ENCODE measurements at regions not wholly inside any gene's neighbourhood (a gene's known extent, or its start where the extent isn't known, plus 50 kb on each side); places are given as distances from the start of the nearest gene placed in this dataset.
A peak's percentile ranks its signal among the peaks of the same experiment; 100 is the strongest.
"Not testable (repeated sequence)": the region's sequence is repeated elsewhere in the genome, so short reads cannot be mapped to it uniquely, and the experiment has no call there.

DNA sequence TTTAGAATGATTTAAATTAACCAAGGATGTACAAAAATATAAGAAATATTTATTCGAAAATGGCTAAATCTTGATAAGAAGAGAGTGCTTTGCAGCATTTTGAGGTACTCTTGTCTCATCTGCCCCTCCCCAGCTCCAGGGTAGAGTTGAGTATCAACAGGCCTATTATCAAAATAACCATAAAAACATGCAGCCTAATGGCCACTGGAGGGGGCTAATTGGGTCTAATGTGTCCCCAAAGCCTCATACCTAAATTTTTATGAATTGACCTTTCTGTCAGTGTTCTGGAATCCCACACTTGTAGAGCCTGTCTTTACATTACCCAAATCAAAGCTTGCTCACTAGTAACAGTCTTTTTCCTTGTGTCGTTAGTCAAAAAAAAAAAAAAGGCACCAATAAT lies 544.9 kb upstream of the CPXCR1 start:
- H3K27me3 ChIP-seq (ENCODE audit: insufficient read depth, low read length): no peaks in the 10 kb centered on the region
- no peak for DNase-seq (ENCODE audit: low read depth)
- H3K4me3 ChIP-seq (ENCODE audit: insufficient read depth, low read depth, low read length): no peak overlapping the region
- Mint-ChIP-seq H3K4me1 (ENCODE audit: low read depth, unreplicated experiment) (no peaks in the 10 kb centered on the region), H3K9me3 (ENCODE audit: unreplicated experiment) (no peaks in the 10 kb centered on the region), H3K27ac (ENCODE audit: unreplicated experiment) (no peak overlapping the region), H3K27me3 (ENCODE audit: low read depth, unreplicated experiment) (no peaks in the 10 kb centered on the region), H3K36me3 (ENCODE audit: low read depth, unreplicated experiment) (no peaks in the 10 kb centered on the region), H3K4me3 (ENCODE audit: unreplicated experiment) (no peak overlapping the region)
- H4K20me1 ChIP-seq (ENCODE audit: insufficient read depth, low read length): no peaks in the 10 kb centered on the region
- no peaks in the 10 kb centered on the region for H3K9me3 ChIP-seq (ENCODE audit: insufficient read depth, low read depth, low read length)
- no peak overlapping the region for H3K9ac ChIP-seq (ENCODE audit: low read length)
- no peak overlapping the region for H2AFZ ChIP-seq (ENCODE audit: low read depth, low read length)
- no peak overlapping the region for H3K27ac ChIP-seq (ENCODE audit: low read depth, low read length)
- no peak for FAIRE-seq
- TF ChIP-seq EZH2 (IDR thresholded peaks at IDR 0.05; ENCODE audit: insufficient read depth, low read length): no peak
- TF ChIP-seq, protein P1, sequence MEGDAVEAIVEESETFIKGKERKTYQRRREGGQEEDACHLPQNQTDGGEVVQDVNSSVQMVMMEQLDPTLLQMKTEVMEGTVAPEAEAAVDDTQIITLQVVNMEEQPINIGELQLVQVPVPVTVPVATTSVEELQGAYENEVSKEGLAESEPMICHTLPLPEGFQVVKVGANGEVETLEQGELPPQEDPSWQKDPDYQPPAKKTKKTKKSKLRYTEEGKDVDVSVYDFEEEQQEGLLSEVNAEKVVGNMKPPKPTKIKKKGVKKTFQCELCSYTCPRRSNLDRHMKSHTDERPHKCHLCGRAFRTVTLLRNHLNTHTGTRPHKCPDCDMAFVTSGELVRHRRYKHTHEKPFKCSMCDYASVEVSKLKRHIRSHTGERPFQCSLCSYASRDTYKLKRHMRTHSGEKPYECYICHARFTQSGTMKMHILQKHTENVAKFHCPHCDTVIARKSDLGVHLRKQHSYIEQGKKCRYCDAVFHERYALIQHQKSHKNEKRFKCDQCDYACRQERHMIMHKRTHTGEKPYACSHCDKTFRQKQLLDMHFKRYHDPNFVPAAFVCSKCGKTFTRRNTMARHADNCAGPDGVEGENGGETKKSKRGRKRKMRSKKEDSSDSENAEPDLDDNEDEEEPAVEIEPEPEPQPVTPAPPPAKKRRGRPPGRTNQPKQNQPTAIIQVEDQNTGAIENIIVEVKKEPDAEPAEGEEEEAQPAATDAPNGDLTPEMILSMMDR (IDR thresholded peaks at IDR 0.05; ENCODE audit: insufficient read depth, low read depth, low read length): no peak
- H3K4me1 ChIP-seq (ENCODE audit: insufficient read depth, low read length): no peaks in the 10 kb centered on the region
- H3K79me2 ChIP-seq (ENCODE audit: insufficient read depth, low read length): no peaks in the 10 kb centered on the region
- H3K36me3 ChIP-seq (ENCODE audit: insufficient read depth, low read length): no peaks in the 10 kb centered on the region
- no peak overlapping the region for H3K4me2 ChIP-seq (ENCODE audit: low read length)

DNA sequence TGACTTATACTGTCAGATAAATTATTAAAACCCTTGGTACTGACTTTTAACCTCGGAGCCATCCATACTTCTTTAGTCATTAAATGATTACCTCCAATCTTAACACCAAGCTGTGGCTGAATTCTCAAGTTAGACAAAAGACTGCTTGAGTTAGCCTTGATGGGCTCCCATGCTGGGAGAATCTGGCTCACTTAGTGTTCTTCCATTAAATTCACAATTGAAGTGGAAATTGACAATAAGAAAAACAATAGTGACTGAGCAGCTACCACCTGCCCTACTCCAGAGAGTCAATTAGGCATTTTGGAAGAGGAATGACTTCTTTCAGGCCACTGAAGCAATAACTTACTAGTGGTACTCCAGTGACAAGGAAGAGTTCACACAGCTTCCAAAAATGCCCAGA lies 503.0 kb upstream of the CPXCR1 start:
- Histone ChIP-seq H3K9ac (ENCODE audit: low read length) (no peak overlapping the region), H3K27ac (ENCODE audit: low read depth, low read length) (no peak overlapping the region), H3K4me2 (ENCODE audit: low read length) (no peak overlapping the region), H3K79me2 (ENCODE audit: insufficient read depth, low read length) (no peaks in the 10 kb centered on the region), H3K9me3 (ENCODE audit: insufficient read depth, low read depth, low read length) (no peaks in the 10 kb centered on the region), H3K4me3 (ENCODE audit: insufficient read depth, low read depth, low read length) (no peak overlapping the region), H3K36me3 (ENCODE audit: insufficient read depth, low read length) (no peaks in the 10 kb centered on the region), H3K4me1 (ENCODE audit: insufficient read depth, low read length) (no peaks in the 10 kb centered on the region), H2AFZ (ENCODE audit: low read depth, low read length) (no peak overlapping the region), H4K20me1 (ENCODE audit: insufficient read depth, low read length) (no peaks in the 10 kb centered on the region), H3K27me3 (ENCODE audit: insufficient read depth, low read length) (no peaks in the 10 kb centered on the region)
- FAIRE-seq (peak; percentile 77), DNase-seq (ENCODE audit: low read depth) (no peak)
- H3K9me3 Mint-ChIP-seq (ENCODE audit: unreplicated experiment): no peaks in the 10 kb centered on the region
- no peaks in the 10 kb centered on the region for H3K27me3 Mint-ChIP-seq (ENCODE audit: low read depth, unreplicated experiment)
- no peaks in the 10 kb centered on the region for H3K36me3 Mint-ChIP-seq (ENCODE audit: low read depth, unreplicated experiment)
- H3K4me1 Mint-ChIP-seq (ENCODE audit: low read depth, unreplicated experiment): no peaks in the 10 kb centered on the region
- H3K4me3 Mint-ChIP-seq (ENCODE audit: unreplicated experiment): no peak overlapping the region
- H3K27ac Mint-ChIP-seq (ENCODE audit: unreplicated experiment): no peak overlapping the region
- TF ChIP-seq, protein P1 (IDR thresholded peaks at IDR 0.05; ENCODE audit: insufficient read depth, low read depth, low read length): no peak
- no peak for TF ChIP-seq EZH2 (IDR thresholded peaks at IDR 0.05; ENCODE audit: insufficient read depth, low read length)

DNA sequence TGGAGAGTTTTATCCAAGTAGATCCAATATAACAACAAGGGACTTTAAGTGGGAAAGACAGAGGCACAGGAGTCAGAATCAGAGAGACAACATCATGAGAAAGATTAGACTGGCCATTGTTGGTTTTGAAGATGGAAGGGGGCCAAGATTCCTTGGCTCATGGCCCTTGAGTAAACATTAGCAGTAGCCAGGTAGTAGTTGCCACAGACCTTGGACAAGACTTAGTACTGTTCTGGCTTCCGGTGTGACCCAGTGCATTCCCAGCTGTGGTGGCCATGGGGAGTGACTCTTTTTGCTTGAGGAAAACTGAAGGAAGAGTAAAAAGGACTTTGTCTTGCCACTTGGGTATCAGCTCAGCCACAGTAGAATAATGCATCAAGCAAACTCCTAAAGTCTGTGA lies 462.2 kb upstream of the CPXCR1 start:
- H3K36me3 ChIP-seq (ENCODE audit: insufficient read depth, low read length): no peaks in the 10 kb centered on the region
- Mint-ChIP-seq H3K4me3 (ENCODE audit: unreplicated experiment) (no peak overlapping the region), H3K4me1 (ENCODE audit: low read depth, unreplicated experiment) (no peaks in the 10 kb centered on the region), H3K27ac (ENCODE audit: unreplicated experiment) (no peak overlapping the region), H3K36me3 (ENCODE audit: low read depth, unreplicated experiment) (no peaks in the 10 kb centered on the region), H3K27me3 (ENCODE audit: low read depth, unreplicated experiment) (no peaks in the 10 kb centered on the region), H3K9me3 (ENCODE audit: unreplicated experiment) (peaks cover 1% of the 10 kb centered on the region)
- H4K20me1 ChIP-seq (ENCODE audit: insufficient read depth, low read length): no peaks in the 10 kb centered on the region
- no peak overlapping the region for H3K9ac ChIP-seq (ENCODE audit: low read length)
- H3K79me2 ChIP-seq (ENCODE audit: insufficient read depth, low read length): no peaks in the 10 kb centered on the region
- no peak for TF ChIP-seq EZH2 (IDR thresholded peaks at IDR 0.05; ENCODE audit: insufficient read depth, low read length)
- TF ChIP-seq, protein P1 (IDR thresholded peaks at IDR 0.05; ENCODE audit: insufficient read depth, low read depth, low read length): no peak
- H3K4me2 ChIP-seq (ENCODE audit: low read length): no peak overlapping the region
- no peak overlapping the region for H3K4me3 ChIP-seq (ENCODE audit: insufficient read depth, low read depth, low read length)
- H2AFZ ChIP-seq (ENCODE audit: low read depth, low read length): no peak overlapping the region
- no peak overlapping the region for H3K27ac ChIP-seq (ENCODE audit: low read depth, low read length)
- no peaks in the 10 kb centered on the region for H3K9me3 ChIP-seq (ENCODE audit: insufficient read depth, low read depth, low read length)
- no peak for FAIRE-seq
- H3K27me3 ChIP-seq (ENCODE audit: insufficient read depth, low read length): no peaks in the 10 kb centered on the region
- H3K4me1 ChIP-seq (ENCODE audit: insufficient read depth, low read length): no peaks in the 10 kb centered on the region
- DNase-seq (ENCODE audit: low read depth): no peak

- H3K79me2 ChIP-seq (ENCODE audit: insufficient read depth, low read length); H3K27me3 Mint-ChIP-seq (ENCODE audit: low read depth, unreplicated experiment); H3K27ac ChIP-seq (ENCODE audit: low read depth, low read length); H3K4me1 Mint-ChIP-seq (ENCODE audit: low read depth, unreplicated experiment); DNase-seq (ENCODE audit: low read depth); H3K4me2 ChIP-seq (ENCODE audit: low read length); H3K4me1 ChIP-seq (ENCODE audit: insufficient read depth, low read length); H3K9me3 Mint-ChIP-seq (ENCODE audit: unreplicated experiment); H3K27me3 ChIP-seq (ENCODE audit: insufficient read depth, low read length); H2AFZ ChIP-seq (ENCODE audit: low read depth, low read length); H3K4me3 ChIP-seq (ENCODE audit: insufficient read depth, low read depth, low read length); H3K27ac Mint-ChIP-seq (ENCODE audit: unreplicated experiment); H3K36me3 ChIP-seq (ENCODE audit: insufficient read depth, low read length); H3K9me3 ChIP-seq (ENCODE audit: insufficient read depth, low read depth, low read length); H3K9ac ChIP-seq (ENCODE audit: low read length); H4K20me1 ChIP-seq (ENCODE audit: insufficient read depth, low read length); H3K4me3 Mint-ChIP-seq (ENCODE audit: unreplicated experiment); H3K36me3 Mint-ChIP-seq (ENCODE audit: low read depth, unreplicated experiment): not testable (repeated sequence)
- FAIRE-seq: peak; percentile 78
Measured at GRCh38 chrX:88313972-88314371, 433.1 kb upstream of the CPXCR1 start.

All from astrocyte (in vitro differentiated cells and primary cell).